ENCODE measurements at regions not wholly inside any gene's neighbourhood (a gene's known extent, or its start where the extent isn't known, plus 50 kb on each side); places are given as distances from the start of the nearest gene placed in this dataset.
"Not testable (repeated sequence)": the region's sequence is repeated elsewhere in the genome, so short reads cannot be mapped to it uniquely, and the experiment has no call there.

DNA sequence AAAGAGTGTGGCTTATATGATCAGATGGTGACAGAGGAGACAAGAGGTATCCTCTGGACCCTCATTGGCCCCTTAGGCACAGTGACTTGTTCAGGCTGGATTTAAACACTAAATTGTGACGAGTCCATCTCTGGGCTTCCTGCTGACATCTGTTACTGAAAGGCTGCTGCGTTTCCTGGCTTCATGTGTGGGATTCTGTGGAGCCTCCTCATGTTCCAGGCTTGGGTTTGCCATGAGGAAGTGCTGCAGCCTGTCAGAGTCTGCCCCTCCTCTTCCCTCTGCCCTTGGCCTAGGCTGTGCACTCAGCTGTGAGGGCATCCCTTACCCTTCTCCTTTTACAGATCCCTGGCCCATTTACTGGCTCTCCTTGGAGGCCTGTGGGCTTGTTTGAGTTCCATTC, 159.1 kb upstream of the TTC29 start:
- no peak for DNase-seq

DNA sequence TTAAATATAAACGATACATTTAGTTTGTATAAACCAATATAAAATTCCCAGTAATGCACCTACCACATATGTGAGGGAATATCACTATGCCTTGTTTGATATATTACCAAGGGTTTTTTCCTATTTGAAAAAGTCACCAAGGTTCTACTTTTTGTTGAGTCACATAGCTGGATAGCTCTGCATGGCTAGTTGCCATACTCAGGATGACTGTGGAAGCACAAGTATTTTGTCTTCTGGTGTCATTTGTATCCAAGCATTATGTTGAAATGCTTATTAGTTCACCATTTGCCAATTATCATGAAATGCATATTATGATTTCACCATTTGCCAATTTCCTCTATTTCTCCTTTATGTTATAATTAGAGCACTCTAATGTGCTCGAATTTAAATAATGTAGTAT, 162.7 kb upstream of the TTC29 start:
- no peak for DNase-seq

DNA sequence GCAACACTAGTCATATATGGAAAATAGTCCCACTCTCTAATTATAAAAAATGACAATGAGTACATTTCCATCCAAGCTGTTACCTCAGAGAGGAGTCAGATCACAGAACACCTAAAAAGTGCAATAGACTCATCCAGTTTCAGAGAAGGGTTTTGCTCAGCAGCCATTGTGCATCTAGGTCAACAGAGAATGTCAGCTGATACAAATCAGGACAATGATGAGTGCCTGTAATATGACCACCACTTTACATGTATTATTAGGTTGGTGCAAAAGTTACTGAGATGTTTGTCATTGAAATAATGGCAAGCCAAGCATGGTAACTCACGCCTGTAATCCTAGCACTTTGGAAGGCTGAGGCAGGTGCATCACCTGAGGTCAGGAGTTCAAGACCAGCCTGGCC, 164.1 kb upstream of the TTC29 start:
- no peak for DNase-seq

DNA sequence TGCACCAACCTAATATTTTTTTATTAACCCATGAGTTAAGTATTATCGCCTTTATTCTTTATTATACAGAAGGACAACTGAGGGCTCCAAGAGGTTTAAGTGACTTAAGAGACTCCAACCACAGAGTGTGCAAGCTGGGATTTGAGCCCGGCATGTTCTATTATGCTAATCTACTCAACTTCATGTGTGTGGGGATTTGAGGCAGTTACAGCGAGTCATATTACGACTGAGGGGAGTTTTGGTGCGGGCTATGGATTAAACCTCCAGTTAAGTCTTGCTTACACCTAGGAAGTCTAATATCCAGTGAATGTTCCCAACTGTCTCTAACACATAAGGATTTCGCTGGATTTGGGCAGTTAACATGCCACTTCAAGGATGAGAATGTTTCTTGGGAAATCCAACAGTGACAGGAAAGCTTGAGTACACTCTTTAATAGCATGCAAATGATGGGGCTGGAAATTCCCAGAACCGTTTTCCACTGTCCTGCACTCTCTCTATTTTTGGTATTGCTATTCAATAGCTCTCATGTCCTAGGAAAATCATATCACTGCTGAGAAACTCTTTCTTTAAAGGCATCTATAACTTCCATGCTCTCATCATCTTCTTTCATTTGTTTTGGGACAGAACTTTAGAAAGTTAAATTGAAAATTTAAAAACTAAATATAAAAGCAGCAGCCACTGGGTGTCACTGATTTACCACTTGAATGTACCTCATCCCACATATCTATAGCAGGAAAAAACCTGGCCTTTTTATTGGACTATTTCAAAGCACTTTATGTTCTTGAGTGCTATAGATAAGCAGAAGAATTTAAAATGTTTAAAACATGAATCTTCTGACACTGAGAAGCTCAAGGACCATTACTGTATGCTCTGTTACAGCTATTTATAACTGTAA, 165.1 kb upstream of the TTC29 start:
- DNase-seq, result no peak

DNA sequence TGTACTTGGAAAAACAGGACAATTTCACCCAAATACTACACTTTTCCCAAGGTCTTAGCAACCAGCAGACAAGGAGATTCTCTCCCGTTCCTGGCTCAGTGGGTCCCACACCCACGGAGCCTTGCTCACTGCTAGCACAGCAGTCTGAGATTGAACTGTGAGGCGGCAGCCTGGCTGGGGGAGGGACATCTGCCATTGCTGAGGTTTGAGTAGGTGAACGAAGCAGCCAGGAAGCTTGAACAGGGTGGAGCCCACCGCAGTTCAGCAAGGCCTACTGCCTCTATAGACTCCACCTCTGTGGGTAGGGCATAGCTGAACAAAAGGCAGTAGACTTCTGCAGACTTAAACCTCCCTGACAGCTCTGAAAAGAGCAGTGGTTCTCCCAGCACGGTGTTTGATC, 166.5 kb upstream of the TTC29 start:
- not testable (repeated sequence) for DNase-seq

DNA sequence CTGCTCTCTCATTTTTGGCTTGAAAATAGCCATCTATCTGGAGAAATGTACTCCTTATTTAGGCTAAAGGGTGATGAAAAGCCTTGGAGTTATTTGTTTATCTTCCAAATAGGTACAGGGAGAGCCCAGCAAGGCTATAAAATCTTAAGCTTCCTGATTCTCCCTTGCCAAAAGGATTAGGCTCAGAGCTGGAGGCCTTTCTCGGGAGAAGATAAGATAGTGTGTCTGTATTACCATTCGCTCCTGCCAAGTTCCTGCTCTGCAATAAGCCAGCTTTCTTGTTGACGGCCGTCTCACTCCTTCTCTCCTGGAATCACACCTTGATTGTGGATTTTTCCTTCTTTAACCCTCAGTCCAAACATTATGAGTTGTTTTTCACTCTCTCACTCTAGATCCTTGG, 171.8 kb upstream of the TTC29 start:
- DNase-seq, result no peak

DNA sequence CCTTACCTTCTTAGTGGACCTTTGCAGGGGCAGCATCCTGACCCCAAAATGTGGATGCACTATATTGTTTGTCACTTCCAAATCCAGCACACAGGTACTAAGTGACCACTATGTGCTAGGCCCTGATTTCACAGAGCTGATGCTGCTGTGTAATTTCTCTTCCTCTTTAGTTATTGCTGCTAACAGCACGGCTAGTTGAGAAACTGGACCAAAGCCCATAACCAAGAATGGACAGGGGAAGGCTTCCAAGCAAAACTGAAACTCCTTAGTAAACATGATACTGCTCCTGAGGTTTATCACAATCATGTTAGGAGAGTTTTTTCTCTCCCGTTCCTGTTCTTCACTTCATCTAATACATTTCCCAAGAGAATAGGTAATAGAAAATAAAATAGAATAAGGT, 172.9 kb upstream of the TTC29 start:
- no peak for DNase-seq

DNA sequence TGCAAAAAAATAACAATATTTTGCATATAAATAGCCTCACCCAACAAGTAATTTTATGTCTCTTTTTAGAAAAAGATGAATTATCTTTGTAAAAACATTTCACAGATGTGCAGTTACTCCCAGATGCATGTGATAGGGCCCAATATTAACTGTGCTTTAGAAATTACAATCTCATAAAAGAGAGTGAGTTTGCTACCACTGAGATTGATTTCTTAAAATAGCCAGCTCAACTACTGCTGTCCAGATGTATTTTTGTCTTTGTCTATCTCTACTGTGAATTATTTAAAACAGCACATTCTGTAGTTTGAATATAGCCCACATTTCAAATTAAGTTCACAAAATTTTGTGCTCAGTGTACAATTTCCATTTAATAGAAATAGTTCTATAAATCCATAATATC, 177.0 kb upstream of the TTC29 start:
- DNase-seq, result no peak

DNA sequence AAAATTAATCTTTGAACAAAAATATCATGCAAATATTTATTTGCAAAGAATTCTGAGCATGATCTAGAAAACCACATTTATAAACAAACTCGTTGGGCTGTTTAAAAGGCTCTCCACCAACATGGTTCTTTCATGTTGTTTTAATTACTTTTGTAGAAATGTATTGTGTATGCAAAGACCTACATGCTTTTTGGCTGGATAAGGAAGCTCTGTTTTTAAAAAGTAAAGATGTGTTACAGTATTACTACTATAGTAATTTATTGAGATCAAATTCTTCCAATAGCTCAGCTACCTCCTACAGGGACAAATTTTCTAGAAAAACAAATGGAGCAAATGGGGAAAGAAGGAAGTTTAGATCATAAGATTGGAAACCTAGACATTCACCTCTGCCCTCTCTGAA, 177.5 kb upstream of the TTC29 start:
- no peak for DNase-seq

DNA sequence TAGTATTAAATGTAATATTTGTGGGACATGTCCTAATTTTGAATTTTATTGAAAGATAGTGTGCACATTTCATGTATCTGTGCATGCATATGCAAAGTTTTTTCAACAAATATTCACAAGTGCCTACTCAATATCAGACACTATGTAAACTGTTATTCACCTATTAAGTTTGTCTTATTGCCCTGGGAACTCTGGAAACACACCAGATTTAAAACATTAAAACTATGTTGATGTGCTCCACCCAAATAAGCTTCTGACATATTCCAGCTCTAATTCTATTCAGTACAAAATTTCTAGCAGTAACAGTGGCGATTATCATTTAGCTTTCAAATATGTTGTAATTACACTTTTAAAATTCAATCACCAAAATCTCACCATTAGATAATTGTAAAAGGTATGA, 183.1 kb upstream of the TTC29 start:
- DNase-seq, result no peak

DNA sequence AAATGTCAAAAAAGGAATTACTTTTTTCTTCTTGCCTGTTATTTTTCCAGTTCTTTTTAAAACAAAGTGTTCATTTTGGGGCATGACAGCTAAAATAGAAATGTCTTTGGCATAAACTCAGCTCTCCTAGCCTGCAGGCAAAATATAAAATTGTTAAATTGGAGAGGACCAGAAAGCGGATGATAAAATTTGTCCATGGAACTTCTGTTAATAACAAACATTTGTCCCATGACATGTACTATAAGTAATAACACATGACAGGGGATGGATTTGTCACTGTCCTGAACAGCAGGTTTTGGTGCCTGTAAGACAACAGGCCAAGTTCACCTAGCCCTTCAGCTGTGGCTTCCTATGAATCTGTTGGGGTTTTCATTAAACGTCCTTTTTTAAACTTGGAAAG, 184.0 kb upstream of the TTC29 start:
- no peak for DNase-seq

DNA sequence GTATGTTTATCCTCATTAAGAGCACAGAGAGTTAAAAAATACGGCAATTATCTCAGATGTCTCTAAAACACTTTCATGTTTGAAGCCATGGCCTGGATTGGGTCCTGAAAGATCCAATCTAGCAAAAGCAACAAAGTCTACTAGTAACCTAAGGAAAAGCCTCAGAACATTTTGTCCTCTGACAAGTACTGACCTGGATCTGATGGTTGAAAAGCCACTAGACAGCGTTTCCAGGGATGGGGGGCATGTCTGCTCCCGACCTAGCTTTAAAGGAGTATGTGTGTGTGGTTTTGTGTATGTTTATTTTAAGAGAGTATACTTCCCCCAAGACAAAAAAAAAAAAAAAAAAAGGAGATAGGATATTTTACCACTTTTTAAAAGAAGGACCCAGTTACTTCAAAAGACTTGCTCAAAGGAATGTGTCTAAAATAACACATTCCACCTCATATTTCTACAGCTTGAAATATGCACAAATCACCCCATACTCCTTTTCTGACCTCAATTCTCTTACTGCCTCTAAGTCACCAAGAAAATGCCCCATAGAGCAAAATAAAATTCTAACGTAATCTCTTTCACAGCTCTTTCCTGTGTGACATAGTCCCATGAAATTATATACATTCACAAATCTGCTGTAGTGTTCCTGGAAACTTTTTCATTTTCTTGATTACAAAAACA, 189.0 kb upstream of the TTC29 start:
- DNase-seq, result no peak

DNA sequence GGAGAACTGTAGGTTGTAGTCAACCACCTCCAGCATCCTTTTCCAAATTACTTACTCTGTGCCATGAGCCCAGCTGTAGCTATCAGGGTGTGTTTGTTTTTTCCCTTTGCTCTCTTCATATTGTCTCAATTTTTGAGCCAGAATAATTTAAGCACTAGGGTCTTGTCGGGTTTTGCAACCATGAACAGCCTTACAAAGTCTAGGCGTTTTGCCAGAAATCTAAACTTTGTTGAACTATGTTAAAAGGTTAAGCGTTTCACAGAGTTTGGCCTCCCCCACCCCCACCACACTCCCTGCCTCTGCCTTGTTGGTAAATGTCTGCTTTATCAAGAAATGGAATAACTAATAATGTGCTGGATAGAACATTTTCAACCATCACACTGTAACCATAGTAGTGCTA, 190.6 kb upstream of the TTC29 start:
- no peak for DNase-seq

DNA sequence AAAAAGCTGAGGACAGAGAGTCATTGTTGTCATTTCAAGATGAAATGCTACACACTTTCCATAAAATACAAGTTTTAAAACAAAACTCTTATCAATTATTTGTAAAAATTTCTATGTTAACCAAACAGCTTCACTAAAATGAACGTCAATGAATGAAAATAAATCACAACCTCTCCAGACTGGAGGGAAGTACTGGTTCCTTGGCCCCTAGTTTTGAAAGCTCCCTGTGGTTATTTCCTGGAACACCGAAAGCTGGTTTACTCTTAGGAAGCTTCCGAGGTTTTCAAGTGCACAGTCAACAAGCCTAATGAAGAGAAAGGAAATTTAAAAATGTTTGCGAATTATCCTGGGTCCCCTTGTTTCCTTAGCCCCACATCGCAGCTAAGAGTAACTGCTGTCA, 191.1 kb upstream of the TTC29 start:
- DNase-seq, result no peak

DNA sequence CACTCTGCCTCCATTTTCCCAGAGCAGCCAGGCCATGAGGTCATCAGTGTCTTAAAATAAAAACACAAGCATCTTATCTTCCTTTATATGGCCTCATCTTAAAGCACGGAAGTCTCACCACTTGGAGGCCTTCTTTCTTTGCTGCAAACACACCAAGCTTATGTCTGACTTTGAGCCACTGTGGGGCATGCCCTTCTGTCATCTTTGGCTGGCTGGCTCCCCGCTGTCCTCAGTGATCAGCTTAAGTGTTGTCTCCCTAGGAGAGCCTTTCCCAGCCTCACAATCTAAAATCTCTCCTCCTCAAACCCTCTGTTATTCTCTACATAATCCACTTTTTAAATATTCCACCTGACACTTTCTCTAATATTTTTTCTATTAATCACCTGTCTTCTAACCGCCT, 191.6 kb upstream of the TTC29 start:
- DNase-seq, result no peak

DNA sequence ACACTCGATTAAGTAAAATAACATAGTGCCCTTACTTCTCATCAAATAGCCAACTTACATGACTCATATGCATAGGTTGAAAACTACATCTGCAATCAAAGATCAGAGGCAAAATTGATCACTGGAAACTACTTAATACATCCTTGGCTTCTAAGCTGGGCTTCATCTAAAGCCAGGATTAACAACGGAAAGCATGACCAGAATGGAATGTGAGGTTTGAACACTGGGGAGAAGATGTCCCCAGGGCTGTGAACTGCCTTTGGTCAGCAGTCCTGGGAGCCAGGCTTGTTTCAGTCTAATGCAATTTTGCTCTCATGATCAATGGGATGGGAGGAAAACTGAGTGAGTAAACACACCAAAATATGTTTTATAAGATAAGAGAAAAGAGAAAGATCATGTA, 192.5 kb upstream of the TTC29 start:
- no peak for DNase-seq

DNA sequence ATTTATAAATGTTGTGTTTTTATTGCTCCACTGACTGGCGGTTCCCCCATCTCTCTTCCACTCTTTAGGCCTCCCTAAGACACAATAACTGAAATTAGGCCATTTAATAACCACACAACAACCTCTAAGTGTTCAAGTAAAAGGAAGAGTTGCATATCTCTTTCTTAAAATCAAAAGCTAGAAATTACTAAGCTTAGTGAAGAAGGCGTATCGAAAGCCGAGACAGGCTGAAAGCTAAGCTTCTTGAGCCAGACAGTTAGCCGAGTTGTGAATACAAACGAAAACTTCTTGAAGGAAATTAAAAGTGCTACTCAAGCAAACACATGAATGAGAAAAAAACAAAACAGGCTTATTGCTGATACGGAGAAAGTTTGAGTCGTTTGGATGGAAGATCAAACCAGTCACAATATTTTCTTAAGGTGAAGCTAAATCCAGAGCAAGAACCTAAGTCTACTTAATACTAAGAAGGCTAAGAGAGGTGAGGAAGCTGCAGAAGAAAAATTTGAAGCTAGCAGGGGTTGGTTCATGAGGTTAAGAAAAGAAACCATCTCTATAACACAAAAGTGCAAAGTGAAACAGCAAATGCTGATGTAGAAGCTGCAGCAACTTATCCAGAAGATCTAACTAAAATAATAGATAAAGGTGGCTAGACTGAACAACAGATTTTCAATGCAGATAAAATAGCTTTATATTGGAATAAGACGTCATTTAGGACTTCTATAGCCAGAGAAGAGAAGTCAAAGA, 194.0 kb upstream of the TTC29 start:
- DNase-seq, result no peak

DNA sequence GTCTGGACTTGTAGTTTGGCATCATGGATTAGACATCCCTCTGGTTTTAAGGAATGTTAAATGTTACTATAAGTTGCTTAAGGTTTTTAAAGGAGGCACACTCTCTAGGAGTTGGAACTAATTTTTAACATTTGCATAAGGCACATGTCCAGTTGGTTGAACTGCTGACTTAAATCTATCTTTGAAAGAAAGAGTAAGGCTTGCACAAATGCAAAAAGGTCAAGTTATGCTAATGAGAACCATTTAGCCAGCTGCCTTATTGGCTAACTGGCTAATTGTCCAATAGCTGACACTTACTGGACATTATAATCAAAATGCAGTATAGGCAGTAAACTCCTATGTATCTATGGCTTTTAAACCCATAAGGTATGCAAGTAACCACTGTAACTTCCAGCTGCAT, 206.1 kb upstream of the TTC29 start:
- DNase-seq, result no peak

DNA sequence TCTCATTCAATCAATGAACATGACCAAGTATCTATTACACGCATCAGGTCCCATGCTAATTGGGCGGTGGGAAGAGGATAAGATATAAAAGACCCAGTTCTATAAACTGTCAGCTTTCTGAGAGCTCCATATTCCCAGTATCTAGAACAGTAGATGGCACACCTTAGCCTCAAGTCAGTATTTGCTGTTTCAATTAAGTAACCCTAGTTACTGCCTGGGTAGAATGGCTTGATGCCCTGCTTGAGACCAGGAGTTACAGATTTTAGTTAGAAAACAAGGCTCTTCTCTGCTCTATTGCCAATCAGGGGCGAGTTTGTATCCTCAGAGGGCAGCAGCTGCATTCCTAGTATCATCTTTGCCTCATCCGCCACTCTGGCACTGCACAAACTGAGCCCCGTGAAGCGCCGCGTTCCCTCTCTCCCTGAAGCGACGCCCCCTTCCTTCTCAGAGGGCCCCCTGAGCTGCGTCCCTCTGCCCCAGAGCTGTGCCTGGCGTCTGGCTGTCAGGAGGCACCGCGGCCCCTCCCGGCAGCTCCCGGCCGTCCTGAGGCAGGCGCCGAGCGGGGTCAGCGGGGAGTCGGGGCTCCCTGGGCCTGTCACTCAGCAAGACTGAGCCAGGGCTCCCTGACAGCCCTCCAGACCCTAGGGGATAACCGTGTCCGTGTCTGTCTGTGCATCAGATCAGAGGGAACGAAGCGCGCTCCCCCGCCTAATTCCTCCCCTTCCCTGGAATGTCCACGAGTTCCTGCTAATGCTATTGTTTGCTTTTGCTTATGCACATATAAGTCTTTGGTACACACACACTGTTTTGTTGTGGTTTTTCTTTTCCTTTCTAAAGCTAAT, 212.4 kb upstream of the TTC29 start:
- no peak for DNase-seq

DNA sequence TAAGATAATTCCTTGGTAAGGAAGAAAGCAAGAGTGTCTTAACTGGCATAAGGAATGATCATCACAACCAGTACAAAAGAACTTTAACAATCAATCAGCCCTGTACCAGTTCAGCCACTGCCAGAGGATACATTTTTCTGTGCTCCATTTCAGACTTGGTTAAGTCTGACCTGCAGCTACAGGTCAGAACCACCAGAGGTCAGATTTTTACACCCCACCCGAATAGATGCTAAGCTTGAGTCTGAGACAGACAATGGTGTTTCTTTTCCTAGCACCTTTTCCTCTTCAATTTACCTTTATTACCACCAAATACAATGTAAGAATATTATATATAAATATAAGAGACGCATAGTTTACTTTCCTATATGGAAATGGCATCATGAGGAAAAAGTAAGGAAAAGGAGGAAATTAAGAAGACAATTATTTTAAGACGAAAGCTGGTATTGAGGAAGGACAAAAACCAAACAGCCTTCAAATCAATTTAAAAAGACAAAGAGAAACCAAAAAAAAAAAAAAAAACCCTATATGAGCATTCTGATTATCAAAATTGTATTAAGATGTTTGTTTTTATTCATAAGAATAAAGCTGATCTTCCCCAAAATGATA, 215.3 kb upstream of the TTC29 start:
- peak; percentile 10 for DNase-seq

DNA sequence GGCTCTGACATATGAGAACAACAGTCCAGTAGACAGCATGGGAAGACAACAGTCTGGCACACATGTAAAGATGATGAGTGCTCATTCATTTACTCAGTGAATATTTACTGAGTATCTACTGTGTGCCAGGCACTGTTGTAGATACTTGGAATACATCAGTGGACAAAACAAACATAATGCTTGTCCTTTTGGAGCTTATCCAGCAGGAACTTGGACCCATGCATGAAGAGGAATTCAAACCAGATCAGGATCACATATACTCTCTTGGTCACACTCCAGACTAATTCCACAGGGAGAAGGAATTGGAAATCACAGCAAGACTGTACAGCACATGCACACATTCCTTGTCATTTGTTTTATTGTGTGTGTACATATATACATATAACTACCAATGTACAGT, 217.6 kb upstream of the TTC29 start:
- DNase-seq, result no peak

DNA sequence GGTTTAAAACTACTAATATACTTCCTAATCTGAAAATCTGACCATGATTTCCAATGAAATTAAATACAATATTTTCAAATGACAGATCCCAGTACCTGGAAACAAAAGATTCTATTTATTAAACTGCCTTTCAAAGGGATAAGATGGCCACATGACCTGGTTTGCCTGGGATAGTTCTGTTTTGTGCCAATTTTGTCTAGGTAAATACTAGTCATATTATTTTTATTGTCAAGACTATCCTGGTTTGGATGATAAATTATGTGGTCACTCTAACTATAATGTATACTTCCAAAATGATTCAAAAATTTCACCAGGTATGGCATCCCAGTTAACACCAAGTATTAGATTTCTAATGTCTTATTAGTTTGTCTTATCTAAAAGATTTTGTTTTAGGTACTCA, 222.5 kb upstream of the TTC29 start:
- DNase-seq, result not testable (repeated sequence)

DNA sequence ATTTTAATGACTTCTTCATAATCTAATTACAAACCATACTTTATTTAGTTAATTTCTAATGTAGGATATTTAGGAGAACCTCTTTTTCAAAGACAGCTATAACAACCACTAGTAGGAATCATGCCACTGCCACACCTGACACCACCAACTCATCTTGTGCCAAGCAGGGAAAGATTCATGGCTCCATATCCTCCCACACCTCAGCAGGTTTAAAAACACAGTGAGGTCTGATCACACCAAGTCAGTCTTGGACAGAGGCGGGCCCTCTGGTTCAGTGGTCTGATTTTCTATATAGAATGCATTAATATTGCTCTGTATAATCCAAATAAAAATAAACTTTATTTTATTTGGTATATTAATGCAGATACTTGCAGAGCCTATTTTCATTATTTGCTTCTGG, 227.7 kb upstream of the TTC29 start:
- DNase-seq, result no peak

All from NCI-H446 treated with DMSO at 0.1 percent for 48 hours (cell line).